IMR-90 (cell line): ENCODE measurements at regions not wholly inside any gene's neighbourhood (a gene's known extent, or its start where the extent isn't known, plus 50 kb on each side); places are given as distances from the start of the nearest gene placed in this dataset.

ENCODE experiments used
- ATAC-seq: fragments of 200-7000 bp; cut with Tn5 transposase; 2 replicates; pipeline ENCODE4 v1.9.1; 2020; ENCODE audit warnings: low read depth, mild to moderate bottlenecking, moderate library complexity
- BruUV-seq: library from RNA; stranded (reverse); fragments of 400-500 nt; replicated peaks from 2 replicates; lab custom pipeline; 2021; lab: Mats Ljungman, UMichigan
- CTCF ChIA-PET: fragments of 300-600 bp; formaldehyde crosslinking; extraction: SDS; loops from one replicate; lab custom pipeline; 2021; ENCODE audit warnings: antibody characterized with exemption; lab: Yijun Ruan, JAX
- POLR2A ChIA-PET: fragments of 300-600 bp; sonication (Branson Sonifier 250); formaldehyde crosslinking; loops from one replicate; lab custom pipeline; 2022; ENCODE audit warnings: antibody characterized with exemption; ENCODE audit not compliant: unreplicated experiment; lab: Charles Lee
- DNase-seq: peaks from one replicate; pipeline ENCODE4 v3.0.0; 2013
- H2AFZ ChIP-seq: replicated peaks from 2 replicates; pipeline ENCODE3; 2013; ENCODE audit warnings: low read length, mild to moderate bottlenecking; ENCODE audit not compliant: poor library complexity
- H2AK5ac ChIP-seq: 2 replicates; pipeline ENCODE4 v1.6.1; 2013; ENCODE audit warnings: low read depth, low read length, inconsistent platforms
- H2AK9ac ChIP-seq: replicated peaks from 2 replicates; pipeline ENCODE3; 2013; ENCODE audit warnings: mild to moderate bottlenecking, low read depth, low read length, moderate library complexity; ENCODE audit not compliant: poor library complexity
- H2BK120ac ChIP-seq: 2 replicates; pipeline ENCODE4 v1.6.1; 2013; ENCODE audit warnings: low read depth, low read length, inconsistent platforms
- H2BK15ac ChIP-seq: 3 replicates; pipeline ENCODE4 v1.6.1; 2013; ENCODE audit warnings: low read depth, low read length, inconsistent platforms
- H2BK20ac ChIP-seq: 2 replicates; pipeline ENCODE4 v1.6.1; 2013; ENCODE audit warnings: low read depth, mild to moderate bottlenecking, inconsistent platforms, low read length, moderate library complexity
- H2BK5ac ChIP-seq: 2 replicates; pipeline ENCODE4 v1.6.1; 2013; ENCODE audit warnings: mild to moderate bottlenecking, low read depth, low read length, inconsistent platforms; ENCODE audit not compliant: poor library complexity, severe bottlenecking
- H3K14ac ChIP-seq: replicated peaks from 2 replicates; pipeline ENCODE4 v1.6.1; 2013; ENCODE audit warnings: low read depth, low read length, inconsistent platforms
- H3K18ac ChIP-seq: 2 replicates; pipeline ENCODE4 v1.6.1; 2013; ENCODE audit warnings: low read depth, low read length, control low read depth
- H3K23ac ChIP-seq: 2 replicates; pipeline ENCODE4 v1.6.1; 2013; ENCODE audit warnings: low read depth, low read length, inconsistent platforms
- H3K27ac ChIP-seq: 2 replicates; pipeline ENCODE4 v1.5.1; 2013; ENCODE audit warnings: mild to moderate bottlenecking, control low read depth, low read length; ENCODE audit not compliant: insufficient read depth
- H3K27me3 ChIP-seq: 2 replicates; pipeline ENCODE4 v1.6.1; 2013; ENCODE audit warnings: low read length; ENCODE audit not compliant: control insufficient read depth, insufficient read depth
- H3K36me3 ChIP-seq: 2 replicates; pipeline ENCODE4 v1.6.1; 2013; ENCODE audit warnings: low read length, mixed read lengths; ENCODE audit not compliant: control insufficient read depth, insufficient read depth
- H3K4ac ChIP-seq: 2 replicates; pipeline ENCODE4 v1.6.1; 2013; ENCODE audit warnings: low read depth, low read length, inconsistent platforms
- H3K4me1 ChIP-seq: 2 replicates; pipeline ENCODE4 v1.6.1; 2013; ENCODE audit warnings: low read length, mixed read lengths; ENCODE audit not compliant: control insufficient read depth, insufficient read depth
- H3K4me2 ChIP-seq: 2 replicates; pipeline ENCODE4 v1.6.1; 2013; ENCODE audit warnings: low read depth, mild to moderate bottlenecking, control low read depth, low read length, moderate library complexity
- H3K4me3 ChIP-seq: 2 replicates; pipeline ENCODE4 v1.5.1; 2013; ENCODE audit warnings: low read depth, mild to moderate bottlenecking, control low read depth, low read length, moderate library complexity; ENCODE audit not compliant: insufficient read depth
- H3K56ac ChIP-seq: 2 replicates; pipeline ENCODE4 v1.6.1; 2013; ENCODE audit warnings: low read length, inconsistent platforms; ENCODE audit not compliant: insufficient read depth; ENCODE audit errors: extremely low read depth
- H3K79me1 ChIP-seq, 2 experiments: 2 replicates each; pipeline ENCODE4 v1.6.1; 2013; ENCODE audit warnings: low read length in 2 of 2, inconsistent platforms in 1 of 2, low read depth in 1 of 2
- H3K9ac ChIP-seq: 2 replicates; pipeline ENCODE4 v1.6.1; 2013; ENCODE audit warnings: low read depth, low read length, control low read depth
- H3K9me1 ChIP-seq: 2 replicates; pipeline ENCODE4 v1.6.1; 2013; ENCODE audit warnings: low read length, inconsistent platforms; ENCODE audit not compliant: insufficient read depth
- H3K9me3 ChIP-seq: 2 replicates; pipeline ENCODE4 v1.6.1; 2013; ENCODE audit warnings: low read length; ENCODE audit not compliant: control insufficient read depth, insufficient read depth
- H4K20me1 ChIP-seq: 2 replicates; pipeline ENCODE4 v1.6.1; 2013; ENCODE audit warnings: low read length, inconsistent platforms; ENCODE audit not compliant: insufficient read depth
- H4K5ac ChIP-seq: 2 replicates; pipeline ENCODE4 v1.6.1; 2013; ENCODE audit warnings: mild to moderate bottlenecking, low read depth, low read length, control low read depth
- H4K8ac ChIP-seq, 2 experiments: 2 replicates each; pipeline ENCODE4 v1.6.1; 2013; ENCODE audit warnings: low read depth in 2 of 2, low read length in 2 of 2, control low read depth in 1 of 2, inconsistent platforms in 1 of 2
- H4K91ac ChIP-seq: 2 replicates; pipeline ENCODE4 v1.6.1; 2013; ENCODE audit warnings: low read depth, low read length, inconsistent platforms; ENCODE audit not compliant: insufficient read depth
- CHD1 ChIP-seq: IDR thresholded peaks from 2 replicates; pipeline ENCODE4 v1.6.1; 2012; ENCODE audit warnings: low read depth, low read length, improper control_type of control experiment
- FOS ChIP-seq: fragments of 150-350 bp; IDR thresholded peaks from 2 replicates; pipeline ENCODE4 v1.6.1; 2016; ENCODE audit warnings: low read depth, low read length
- RAD21 ChIP-seq: IDR thresholded peaks from 2 replicates; pipeline ENCODE4 v1.6.1; 2012; ENCODE audit warnings: low read length, improper control_type of control experiment
- RCOR1 ChIP-seq: IDR thresholded peaks from 2 replicates; pipeline ENCODE4 v1.6.1; 2012; ENCODE audit warnings: mild to moderate bottlenecking, low read length, improper control_type of control experiment; ENCODE audit not compliant: insufficient replicate concordance
- SMC3 ChIP-seq: fragments of 150-350 bp; IDR thresholded peaks from 2 replicates; pipeline ENCODE4 v1.6.1; 2016; ENCODE audit warnings: low read depth, mild to moderate bottlenecking, antibody characterized with exemption, low read length, moderate library complexity
- dilution Hi-C: fragments of 300-500 bp; cut with HindIII; formaldehyde crosslinking; loops from one replicate; pipeline ENCODE4 v1.14.3; 2018; ENCODE audit warnings: low sequenced_read_pairs; ENCODE audit not compliant: unreplicated experiment
- in situ Hi-C: fragments of 300-500 bp; cut with MboI; formaldehyde crosslinking; loops from 3 replicates; pipeline ENCODE4 v1.14.3; 2019; ENCODE audit warnings: low sequenced_read_pairs, inconsistent platforms, mixed read lengths
- intact Hi-C: fragments of 100-400 bp; cut with micrococcal nuclease; formaldehyde crosslinking; loops from 2 replicates; pipeline ENCODE4 v1.10.0; 2022

- Histone ChIP-seq H4K20me1 (no peaks in the 10 kb centered on the region), H2BK15ac (no peak overlapping the region), H3K56ac (no peak overlapping the region), H3K9me1 (no peaks in the 10 kb centered on the region), H3K79me1 (no peaks in the 10 kb centered on the region), H3K18ac (no peak overlapping the region), H4K91ac (no peak overlapping the region), H3K4ac (no peak overlapping the region), H2BK120ac (no peak overlapping the region), H2BK5ac (no peak overlapping the region), H3K9me3 (peaks cover 5% of the 10 kb centered on the region), H2BK20ac (no peak overlapping the region), H4K5ac (no peak overlapping the region), H3K9ac (no peak overlapping the region), H3K14ac (no peak overlapping the region), H3K4me3 (no peak overlapping the region), H3K23ac (no peak overlapping the region), H2AK9ac (no peak overlapping the region), H3K27me3 (no peaks in the 10 kb centered on the region), H3K27ac (no peak overlapping the region), H2AK5ac (no peak overlapping the region), H3K4me2 (no peak overlapping the region), H3K4me1 (no peaks in the 10 kb centered on the region), H4K8ac (no peak overlapping the region), H3K36me3 (no peaks in the 10 kb centered on the region), H2AFZ (no peak overlapping the region)
- BruUV-seq: no TSS peak
- in situ Hi-C loops: no loop called here
- POLR2A ChIA-PET: no interaction called here
- dilution Hi-C loops: no loop called here
- TF ChIP-seq CHD1 (no peak), FOS (no peak), SMC3 (no peak), RAD21 (no peak), RCOR1 (no peak)
- DNase-seq: no peak
- ATAC-seq: no peak
- intact Hi-C loops: no loop called here
- CTCF ChIA-PET: no interaction called here
Measured at GRCh38 chr1:60415696-60416095, 342.1 kb upstream of the C1orf87 start.
